ENCODE measurements at regions not wholly inside any gene's neighbourhood (a gene's known extent, or its start where the extent isn't known, plus 50 kb on each side); places are given as distances from the start of the nearest gene placed in this dataset.
A peak's percentile ranks its signal among the peaks of the same experiment; 100 is the strongest.
"Not testable (repeated sequence)": the region's sequence is repeated elsewhere in the genome, so short reads cannot be mapped to it uniquely, and the experiment has no call there.

DNA sequence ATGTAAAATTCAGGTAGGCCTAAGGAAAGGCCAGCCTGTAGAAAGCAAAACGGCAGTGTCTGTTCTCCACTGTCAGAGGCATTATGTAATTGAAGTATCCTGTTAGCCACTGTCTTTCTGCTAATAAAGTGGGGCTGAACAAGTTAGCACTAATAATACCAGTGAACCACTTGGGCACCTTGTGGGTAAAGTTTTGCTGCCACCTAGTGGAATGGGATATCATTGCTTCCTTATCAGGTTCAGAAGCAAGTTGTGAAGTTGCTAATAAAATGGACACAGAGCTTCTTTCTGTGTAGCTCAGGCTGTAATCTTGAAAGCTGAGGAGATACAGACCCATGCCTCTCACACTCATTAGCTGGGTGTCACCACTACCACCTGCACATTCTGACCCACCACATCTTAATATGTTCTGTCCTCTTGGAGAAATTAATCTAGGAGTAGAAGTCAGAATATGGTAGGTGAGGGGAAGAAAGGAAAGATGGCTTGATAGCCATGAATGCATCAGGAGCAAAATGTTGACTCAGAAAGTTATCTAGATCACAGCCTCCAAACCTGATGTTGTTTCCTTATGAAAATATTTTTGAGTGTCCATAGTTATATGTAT is 175.1 kb downstream of the SEPTIN7 start:
- peak; percentile 77 for DNase-seq

DNA sequence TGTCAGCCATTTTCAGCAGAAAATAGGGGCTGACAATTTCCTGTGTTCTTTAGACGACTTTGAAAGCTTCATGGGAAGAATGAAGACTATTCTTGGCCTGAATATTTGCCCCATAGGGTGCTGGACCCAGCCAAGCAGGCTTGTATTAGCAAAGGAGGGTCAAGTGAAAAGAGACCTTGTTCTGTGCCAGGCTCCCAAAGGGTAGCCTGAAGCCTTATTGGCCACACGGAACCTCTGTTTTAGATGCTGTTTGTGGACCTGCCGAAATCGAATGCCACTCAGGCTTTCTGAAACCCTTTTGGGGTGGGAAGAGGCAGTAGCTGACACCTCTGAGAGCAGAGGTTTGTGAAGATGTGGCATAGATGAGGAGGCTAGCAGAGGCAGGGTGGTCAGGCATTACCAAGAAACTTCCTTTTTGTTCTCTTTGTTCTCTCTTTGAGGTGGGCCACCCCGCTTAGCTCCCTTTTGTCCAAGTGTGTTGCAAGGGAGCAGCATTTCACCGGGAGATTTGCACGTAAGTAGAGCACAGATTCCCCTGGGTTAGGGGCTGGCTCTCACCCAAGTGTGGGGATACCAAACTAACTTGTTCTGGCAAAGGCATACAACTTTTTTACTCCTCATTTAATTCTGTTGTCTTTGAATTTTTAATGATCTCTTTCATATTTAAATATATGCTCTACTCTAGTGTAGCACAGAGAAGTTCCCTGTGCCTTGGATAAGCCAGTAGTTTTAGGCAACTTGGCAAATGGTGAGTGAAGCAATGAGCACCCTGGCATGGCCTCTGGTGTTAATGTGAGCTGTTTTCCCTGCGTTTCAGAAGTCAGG is 174.0 kb upstream of the EEPD1 start:
- not testable (repeated sequence) for DNase-seq

DNA sequence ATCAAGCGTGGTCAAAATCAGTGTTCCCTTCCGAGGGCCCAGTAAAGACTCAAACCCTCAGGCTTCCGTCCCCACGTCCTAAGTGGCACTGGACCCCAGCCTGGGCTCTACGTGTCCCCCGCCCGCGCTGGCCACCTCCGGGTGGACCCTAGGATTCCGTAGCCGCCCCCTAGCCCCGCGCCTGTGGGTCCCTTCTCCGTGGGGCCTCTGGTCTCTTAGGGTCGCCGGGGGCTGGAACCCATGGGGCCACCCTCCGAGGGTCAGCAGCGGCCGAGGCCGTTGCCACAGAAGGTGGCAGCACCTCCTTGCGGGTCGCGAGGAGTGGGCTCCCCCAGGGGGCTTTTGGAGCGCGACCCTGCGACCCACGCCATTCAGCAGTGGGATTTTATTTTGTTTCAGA is 170.5 kb upstream of the EEPD1 start:
- no peak for DNase-seq

DNA sequence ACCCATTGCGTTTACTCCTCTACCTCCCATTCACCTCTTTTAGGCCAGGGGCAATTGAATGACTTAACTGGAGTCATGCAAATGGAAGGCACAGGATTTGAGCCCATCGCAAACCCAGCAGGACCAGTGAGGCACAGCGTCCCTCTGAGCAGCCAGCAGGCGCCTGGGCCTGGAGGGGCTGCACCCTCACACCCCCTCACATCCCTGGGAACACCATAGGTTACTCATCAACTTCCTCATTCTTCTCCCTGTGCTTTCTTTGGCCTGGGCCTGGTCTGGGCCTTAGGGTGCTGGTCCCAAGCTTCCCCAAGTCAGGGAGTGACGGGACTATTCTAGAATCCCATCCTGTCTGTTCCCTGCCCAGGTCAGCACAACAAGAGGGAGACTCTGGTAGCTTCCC is 169.4 kb upstream of the EEPD1 start:
- no peak for DNase-seq

DNA sequence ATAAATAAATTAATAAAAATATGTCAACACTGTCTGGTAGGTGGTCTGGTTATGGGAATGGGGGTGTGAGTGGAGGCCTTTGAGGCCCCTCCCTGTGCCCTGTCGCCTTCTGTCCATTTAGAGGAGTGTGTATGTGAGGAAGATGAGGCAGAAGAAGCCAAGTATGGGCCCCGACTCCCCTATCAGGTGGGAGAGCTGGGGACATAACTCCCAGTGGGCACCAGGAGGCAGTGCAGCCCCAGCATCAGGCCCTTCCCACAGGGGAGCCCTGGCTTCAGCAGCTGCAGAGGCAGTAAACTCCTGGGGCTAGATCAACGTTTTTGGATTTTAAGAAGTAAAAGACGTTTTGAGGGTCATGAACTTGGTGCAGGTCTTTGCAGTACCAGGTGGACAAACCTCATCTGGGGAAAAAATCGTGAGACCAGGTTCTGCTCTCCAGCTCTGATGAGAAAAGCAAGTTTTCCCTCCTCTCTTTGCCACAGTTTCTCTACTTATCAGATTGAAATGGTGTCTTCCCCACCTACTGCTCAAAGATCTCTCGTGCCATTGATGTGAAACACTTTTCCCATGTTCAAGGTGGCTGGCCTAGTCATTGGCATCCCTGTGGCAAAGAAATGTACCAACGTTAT is 167.8 kb upstream of the EEPD1 start:
- DNase-seq = peak; percentile 81

DNA sequence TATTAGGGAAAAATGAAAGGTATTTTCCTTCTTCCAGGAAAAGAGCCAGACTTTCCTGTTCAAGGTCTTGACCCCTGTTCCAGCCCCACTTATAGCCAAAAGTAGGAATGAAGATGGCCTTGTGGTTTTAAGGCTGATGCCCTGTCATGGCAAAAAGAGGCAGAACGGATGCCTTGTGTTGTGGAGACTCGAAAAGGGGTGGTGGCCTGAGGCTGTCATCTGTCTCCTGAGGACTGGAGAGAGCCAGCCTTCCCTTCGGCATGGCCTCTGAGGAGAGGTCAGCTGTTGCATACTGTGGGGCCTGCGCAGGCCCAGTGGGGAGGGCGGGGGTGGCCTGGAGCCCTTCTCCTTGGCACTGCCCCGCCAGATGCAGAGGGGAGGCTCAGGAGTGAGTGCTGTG is 166.0 kb upstream of the EEPD1 start:
- no peak for DNase-seq

DNA sequence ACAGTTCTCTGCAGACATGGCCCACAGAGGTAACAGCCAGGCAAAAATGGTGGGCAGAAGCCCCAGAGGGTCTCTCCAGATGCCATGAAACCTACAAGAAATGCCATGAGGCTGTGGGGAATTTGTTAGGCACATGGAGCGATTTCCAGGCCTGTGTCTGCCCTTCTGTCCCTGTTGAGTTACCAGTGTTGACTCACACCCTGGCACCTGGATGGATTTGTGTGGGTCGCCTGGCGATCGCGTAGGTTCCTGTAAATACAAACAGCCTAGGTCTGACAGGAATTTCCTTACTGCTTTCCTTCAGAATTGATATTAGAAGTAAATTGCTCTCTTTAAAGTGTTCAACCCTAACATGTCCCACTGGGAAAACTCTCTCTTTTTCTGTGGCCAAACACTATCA is 164.9 kb upstream of the EEPD1 start:
- no peak for DNase-seq

DNA sequence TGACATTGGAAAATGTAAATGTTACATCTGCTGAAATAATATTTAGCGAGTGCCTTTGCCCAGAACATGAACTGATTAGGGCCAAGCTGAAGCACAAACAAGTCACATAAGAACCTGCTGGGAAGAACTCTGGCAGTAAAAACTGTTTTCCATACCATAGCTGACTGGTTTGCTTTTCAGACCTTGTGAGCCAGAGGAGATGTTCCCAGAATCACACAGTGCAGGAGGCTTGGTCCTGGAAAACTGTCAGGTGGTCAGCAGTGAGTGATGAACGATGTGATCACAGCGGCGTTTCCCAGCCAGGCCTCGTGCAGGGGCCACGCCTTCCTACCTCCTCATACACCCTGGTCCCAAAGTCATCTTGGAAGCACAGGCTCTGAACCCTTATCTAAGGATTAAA is 164.2 kb upstream of the EEPD1 start:
- no peak for DNase-seq

DNA sequence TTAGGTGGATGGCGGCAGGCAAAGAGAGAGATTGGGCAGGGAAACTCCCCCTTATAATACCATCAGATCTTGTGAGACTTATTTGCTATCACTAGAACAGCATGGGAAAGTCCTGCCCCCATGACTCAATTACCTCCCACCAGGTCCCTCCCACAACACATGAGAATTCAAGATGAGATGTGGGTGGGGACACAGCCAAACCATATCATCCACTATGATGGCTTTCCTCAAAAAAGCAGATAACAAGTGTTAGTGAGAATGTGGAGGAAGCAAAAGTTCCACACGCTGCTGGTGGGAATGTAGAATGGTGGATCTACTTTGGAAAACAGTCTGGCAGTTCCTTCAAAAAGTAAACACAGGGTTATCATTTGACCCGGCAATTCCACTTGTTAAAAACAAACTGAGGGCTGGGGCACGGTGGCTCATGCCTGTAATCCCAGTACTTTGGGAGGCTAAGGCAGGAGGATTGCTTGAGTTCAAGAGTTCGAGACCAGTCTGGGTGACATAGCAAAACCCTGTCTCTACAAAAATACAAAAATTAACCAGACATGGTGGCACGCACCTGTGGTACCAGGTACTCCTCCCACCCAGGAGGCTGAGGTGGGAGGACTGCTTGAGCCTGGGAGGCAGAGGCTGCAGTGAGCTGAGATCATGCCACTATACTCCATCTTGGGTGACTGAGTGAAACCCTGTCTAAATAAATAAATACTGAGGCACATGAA is 161.4 kb upstream of the EEPD1 start:
- no peak for DNase-seq

DNA sequence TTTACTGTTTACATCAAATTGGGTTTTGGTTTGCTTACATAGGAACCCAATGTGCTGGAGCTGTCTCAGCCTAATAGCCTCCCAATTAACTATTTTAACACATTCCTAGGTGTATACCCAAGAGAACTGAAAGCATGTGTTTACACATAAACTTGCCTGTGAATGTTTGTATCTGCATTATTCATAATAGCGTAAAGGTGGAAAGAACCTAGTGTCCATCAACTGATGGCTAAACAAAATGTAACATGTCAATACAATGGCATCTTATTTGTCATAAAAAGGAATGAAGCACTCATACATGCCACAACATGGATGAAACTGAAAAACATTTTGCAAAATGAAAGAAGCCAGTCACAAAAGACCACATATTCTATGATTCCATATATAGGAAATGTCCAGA is 160.6 kb upstream of the EEPD1 start:
- DNase-seq = no peak

DNA sequence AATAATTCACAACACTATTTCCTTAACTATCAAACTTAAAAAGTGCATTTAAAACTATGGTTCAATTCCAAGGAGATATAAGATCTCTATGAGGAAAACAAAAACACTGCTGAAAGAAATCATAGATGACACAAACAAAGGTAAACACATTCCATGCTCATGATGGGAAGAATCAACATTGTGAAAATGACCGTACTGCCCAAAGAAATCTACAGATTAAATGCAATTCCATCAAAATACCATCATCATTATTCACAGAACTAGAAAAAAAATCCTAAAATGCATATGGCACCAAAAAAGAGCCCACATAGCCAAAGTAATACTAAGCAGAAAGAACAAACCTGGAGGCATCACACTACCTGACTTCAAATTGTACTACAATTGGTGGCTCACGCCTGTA is 159.9 kb upstream of the EEPD1 start:
- DNase-seq = no peak

DNA sequence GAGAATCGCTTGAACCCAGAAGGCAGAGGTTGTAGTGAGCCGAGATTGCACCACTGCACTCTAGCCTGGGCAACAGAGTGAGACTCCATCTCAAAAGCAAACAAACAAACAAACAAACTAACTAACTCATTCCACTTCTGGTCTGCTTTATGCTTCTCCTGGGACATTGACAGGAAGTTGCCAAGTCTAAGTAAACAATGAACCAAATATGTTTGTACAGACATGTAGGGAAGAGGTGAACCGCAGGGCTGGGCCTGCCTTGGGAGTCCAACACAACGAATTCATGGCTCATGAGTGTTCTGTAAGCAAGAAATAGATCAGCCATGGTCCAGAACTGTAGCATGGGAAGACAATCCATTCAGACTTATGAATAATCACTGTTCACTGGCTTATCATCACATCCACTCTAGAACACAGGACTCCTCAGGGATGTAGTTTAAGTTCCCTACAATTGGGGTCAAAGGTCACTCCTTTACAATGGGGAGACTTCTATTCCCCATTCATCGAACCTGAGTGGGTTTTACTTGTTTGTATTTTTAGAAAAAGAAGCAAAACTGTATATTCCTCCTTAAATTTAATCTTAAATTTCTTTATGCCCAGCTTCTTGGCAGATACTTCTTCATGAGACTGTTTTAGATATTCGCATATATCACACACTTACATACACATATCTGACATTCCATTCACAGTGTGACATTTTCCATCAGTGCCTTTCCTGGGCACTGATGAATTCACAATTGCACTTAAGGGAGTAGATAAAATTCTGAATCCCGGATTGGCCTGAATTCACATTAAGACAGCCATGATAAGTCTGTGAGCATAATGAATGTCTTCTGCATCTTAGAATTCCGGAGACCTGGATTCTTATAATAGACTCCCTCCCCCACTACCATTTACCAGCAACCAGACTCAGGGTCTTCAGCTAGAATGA is 159.1 kb upstream of the EEPD1 start:
- no peak for DNase-seq

DNA sequence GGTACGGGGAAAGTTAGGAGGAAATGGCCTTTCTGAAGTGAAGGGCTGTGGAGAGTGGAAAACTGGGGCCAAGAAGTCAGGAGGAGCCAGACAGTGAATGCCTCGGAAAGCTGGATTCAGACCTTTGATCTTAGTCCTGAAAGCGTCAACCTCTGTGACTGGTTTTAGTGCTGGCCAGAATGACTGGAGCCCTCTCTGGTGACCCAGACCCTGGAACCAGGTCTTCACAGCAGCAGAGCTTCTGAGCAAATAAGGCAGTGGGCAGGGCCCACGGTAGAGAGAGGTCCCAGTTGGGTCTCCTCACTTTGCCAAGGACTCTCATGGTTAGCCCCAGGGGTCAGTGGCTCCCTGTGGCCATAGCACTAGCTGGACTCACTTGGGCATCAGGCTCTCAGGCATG is 157.7 kb upstream of the EEPD1 start:
- DNase-seq = no peak

DNA sequence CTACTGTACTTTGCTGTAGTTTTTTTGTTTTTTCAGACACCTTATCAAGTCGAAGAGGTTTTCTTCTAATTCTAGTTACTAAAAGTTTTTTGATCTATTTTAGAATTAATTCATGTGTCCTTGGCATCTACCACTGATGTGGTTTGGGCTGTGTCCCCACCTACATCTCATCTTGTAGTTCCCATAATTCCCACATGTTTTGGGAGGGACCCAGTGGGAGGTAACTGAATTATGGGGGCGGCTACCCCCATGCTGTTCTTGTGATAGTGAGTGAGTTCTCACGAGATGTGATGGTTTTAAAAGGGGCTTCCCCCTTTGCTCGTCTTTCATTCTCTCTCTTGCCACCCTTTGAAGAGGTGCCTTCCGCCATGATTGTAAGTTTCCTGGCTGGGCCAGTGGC is 154.6 kb upstream of the EEPD1 start:
- DNase-seq = no peak

DNA sequence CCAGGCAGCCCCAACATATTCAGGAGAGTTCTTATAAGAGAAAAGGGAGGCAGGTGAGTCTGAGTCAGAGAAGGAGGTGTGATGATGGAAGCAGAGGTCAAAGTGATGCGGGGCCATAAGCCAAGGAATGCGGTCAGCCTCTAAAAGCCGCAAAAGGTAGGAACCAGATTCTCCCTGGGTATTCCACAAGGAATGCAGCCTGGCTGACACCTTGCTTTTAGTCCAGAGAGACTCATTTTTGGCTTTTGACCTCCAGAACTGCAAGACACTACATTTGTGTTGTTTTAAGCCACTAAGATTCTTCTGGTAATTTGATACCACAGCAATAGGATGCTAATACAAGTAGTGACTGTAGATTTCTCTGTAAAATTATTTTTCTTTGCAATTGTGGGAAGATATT is 151.5 kb upstream of the EEPD1 start:
- no peak for DNase-seq

DNA sequence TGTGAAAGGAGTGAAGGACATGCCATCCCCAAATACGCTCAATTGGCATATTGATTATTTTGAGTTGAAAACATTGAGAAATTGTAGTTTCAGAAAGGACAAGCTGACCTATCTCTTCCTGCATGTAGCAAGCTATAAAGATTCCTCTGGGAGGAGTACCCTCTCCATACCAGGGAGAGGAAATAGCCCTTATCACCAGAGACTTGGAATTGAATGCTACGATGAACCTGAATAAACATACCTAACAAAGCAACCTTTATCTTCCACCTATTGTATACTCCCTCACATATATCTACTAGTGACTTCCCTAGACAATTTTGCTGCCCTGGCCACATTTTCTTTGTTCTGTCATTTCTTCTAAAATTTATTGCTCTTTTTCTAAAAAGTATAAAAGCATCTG is 150.2 kb upstream of the EEPD1 start:
- no peak for DNase-seq

DNA sequence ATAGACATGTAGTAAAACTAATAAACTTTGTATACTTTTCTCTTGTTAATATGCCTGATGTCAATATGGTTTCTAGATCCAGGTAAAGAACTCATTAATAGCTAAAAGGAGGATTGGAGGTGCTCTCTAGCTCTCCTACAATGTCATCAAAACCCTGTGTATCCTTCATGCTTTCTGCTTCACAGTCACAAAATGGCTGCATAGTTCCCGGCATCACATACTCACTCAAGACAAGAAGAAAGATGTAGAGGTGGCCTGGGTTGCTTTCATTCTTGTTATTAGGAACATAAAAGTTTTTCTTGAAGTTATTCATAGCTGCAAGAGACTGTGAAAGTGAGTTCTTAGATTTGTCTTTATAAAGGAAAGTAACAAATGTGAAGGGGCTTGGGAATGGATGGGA is 149.7 kb upstream of the EEPD1 start:
- DNase-seq = no peak

DNA sequence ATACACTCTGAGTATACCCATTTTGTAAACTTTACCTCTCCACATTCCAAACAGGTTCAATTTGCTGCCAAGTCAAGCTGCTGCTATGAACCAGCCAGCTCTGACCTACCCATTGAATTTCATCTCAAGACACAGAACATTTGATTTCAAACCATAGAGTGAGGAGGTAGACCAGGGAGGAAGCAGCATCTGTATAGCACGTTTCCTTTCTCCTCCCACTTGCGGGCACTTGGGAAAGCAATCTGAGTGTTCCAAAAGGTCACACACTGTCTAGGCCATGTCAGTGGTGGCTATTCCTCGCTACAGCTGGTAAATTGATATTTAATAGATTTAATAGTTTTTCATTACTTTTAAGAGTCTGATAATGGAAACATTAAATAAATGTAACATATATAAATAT is 147.8 kb upstream of the EEPD1 start:
- DNase-seq = no peak

DNA sequence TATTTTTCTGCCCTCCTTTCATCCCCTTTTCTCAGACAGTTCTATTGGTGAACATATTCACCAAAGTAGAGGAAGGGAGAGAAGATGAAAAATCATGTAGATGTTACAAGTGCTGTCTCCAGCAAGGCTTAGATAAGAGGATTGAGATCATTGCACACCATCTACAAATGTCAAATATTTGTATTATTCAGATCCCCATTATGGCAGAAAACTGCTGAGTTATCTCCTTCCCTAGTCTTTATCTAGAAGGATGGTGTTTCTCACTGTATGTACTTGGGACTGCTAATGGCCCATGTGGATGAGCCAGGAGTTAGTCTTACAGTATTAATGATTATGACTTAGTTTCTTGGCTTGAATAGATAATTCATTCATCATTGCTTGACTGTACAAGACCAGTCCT is 147.2 kb upstream of the EEPD1 start:
- no peak for DNase-seq

DNA sequence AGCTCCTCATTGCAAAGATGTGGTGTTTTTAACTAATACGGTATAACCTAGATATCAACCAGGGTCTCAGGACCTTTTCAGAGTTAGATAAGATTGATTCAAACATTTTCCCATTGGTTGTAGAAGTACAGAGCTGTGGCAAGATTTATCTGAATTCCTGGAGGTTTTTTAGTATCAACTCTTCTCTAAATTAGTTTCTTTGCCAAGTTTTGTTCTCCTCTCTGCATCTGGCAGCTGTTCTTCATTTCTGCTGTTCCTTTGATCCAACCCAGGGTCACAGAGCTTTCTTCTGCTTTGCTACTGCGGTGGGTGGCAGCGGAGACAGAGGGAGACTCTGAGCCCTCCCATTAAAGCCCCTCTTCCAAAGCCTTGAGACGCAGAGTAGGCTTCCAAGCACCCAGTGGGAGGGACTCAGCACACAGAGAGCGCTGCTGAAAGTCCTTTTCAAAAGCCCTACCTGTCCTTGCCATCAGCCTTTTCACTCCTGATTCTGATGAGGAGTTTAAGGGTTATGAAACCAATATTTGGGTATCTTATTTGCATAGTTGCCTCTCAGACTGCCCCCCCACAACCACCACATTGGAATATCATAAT is 146.3 kb upstream of the EEPD1 start:
- no peak for DNase-seq

DNA sequence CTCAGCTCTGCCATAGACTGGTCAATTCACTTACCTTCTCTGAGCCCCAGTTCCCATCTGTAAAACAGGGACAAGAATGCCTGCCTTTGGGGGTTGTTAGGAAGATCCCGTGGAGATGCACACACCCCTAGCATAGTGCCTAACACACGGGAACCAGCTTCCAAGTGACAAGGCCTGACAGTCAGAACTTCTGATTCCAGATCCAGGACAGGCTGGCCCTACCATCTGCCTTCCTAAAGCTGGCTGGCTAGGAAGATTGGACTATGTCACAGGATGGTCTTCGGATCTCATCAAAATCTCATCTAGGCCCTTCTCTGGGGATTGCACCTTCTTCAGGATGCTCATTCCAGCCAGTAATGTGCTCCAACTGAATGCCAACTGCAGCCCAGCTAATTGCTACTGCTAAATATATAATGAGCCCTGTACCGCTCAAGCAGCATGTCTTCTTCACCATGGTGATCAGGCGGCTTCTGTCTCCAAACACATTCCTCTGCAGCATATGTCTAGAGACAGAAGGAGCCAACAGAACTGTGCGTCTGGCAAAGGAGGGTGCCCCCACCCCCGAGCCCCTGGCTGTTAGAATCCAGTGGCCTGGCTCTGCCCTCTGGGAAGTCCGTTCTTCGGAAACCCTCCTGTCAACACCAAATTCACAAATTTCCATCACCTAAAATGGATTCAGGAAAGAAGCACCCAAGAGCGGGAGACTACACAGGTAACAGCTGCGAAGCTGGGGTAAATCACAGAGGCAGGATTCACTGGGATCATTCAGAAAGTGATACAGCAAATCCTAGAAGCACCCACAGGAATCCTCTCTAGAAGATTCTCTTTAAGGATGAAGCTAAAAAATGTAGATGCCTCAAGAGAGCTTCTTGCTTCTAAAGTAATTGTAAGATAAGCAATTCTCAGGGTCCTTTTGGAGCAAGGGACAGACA is 142.1 kb upstream of the EEPD1 start:
- DNase-seq = no peak

Data from CD4-positive, alpha-beta T cell treated with Interleukin-21 for 1 hour (primary cell).